Stimulated activated CD4-positive, alpha-beta T cell treated with anti-CD3 and anti-CD28 coated beads, Interleukin-4, amount 100 ng/mL, for 24 hours (primary cell): ENCODE measurements at regions not wholly inside any gene's neighbourhood (a gene's known extent, or its start where the extent isn't known, plus 50 kb on each side); places are given as distances from the start of the nearest gene placed in this dataset.
"Not testable (repeated sequence)": the region's sequence is repeated elsewhere in the genome, so short reads cannot be mapped to it uniquely, and the experiment has no call there.

ENCODE experiments used
- DNase-seq: peaks from one replicate; pipeline ENCODE4 v3.0.0-alpha.2; 2020

- DNase-seq = no peak
Measured at GRCh38 chr21:33993286-33994231, 78.0 kb upstream of the ATP5PO start.

- not testable (repeated sequence) for DNase-seq
Measured at GRCh38 chr21:33992412-33992811, 76.8 kb upstream of the ATP5PO start.

- no peak for DNase-seq
Measured at GRCh38 chr21:33991133-33991532, 75.5 kb upstream of the ATP5PO start.

DNA sequence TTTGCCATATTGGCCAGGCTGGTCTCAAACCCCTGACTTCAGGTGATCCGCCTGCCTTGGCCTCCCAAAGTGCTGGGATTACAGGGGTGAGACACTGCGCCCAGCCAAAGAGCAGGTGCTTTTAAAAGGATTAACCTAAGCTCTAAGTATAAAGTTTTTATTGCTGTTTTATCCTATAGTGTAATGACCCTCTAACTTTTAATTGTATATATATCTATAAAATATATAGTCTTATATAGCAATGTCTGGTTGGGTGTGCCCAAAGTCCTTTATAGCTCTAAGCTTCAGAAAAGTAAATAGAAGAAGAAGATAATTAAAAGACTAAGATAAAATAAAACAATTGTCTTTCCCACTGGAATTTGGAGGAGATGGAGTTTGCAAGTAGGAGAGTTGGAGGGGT, 73.8 kb upstream of the ATP5PO start:
- no peak for DNase-seq

GRCh38 chr21:33988237-33989017, 72.8 kb upstream of the ATP5PO start:
- no peak for DNase-seq

DNA sequence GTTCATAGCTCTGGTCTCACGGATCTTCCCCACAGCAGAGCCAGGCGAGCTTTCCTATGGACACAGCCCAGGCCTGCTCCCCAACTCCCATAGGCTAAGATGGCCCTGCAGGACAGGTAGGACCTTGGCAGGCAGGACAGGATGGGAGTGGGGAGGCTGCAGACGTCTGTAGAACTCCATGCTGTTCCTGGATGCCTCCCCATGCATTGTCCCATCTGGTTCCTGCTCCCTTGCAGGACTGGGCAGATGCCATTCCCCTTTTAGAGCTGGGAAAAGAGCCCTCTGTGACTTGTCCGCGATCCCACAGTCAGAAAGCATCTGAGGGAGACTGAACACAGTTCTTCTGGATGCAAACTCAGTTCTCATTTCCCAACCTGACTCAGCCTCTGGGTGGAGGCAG, 71.9 kb upstream of the ATP5PO start:
- no peak for DNase-seq

- no peak for DNase-seq
Measured at GRCh38 chr21:33985117-33986050, 69.8 kb upstream of the ATP5PO start.

- DNase-seq = no peak
Measured at GRCh38 chr21:33984021-33984481, 68.4 kb upstream of the ATP5PO start.

DNA sequence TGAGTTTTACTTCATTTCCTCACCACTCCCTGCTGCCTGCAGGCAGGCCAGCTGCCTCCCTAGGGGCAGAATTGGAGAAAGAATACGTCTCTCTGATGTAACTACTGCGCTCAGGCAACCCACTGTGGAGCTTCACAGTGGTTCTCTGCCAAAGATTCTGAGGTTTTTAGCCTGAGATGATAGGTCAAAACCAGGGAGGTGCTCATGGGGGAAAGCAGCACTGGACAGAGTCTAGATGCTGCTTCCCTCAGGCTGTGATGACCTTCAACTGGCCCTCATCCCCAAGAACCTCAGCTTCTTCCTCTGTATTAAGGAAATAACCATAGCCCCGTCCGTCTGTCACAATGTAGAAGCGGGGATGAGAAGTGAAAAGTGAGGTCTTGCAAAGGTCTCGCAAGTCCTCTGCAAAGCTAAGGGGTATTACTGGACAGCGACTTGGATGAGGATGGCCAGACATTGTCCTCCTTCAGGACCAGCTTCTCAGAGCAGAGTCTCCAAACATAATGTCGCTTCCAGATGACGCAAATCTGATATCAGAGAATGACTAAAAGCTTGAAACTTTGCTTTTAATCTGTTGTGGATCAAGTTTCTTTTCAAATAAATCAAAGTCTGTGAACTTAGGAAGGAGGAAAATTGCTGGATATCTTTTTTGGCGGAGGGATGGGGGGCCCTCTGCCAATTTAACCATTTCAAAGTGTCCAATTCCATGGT, 65.9 kb upstream of the ATP5PO start:
- DNase-seq = no peak

DNA sequence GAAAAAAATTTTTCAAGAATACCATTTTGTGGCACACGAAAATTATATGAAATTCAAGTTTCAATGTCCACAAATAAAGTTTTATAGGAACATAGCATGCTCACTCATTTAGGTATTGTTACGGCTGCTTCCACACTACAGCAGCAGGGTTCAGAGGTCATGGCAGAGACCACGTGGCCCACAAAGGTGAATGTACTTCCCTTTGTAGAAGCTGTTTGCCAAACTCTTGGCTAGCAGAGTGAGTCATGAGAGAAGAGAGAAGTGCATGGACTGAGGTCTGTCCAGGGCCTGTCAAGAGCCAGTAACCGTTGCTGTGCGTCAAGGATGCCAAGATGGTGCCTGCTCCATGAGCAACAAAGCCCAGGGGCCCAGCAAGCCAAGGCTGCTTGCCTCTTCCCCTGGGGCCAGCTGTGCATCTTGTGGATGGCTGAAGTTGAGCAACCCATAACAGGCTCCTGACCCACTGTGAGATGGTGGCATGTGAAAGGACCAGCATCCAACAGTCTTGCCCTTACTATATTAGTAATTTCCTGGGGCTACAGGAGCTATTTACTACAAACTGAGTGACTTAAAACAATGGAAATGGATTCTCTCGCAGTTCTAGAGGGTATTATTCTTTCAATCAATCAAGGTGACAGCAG, 64.8 kb upstream of the ATP5PO start:
- DNase-seq = no peak

GRCh38 chr21:33978585-33978984, 63.0 kb upstream of the ATP5PO start:
- DNase-seq = no peak

- DNase-seq = no peak
Measured at GRCh38 chr21:33977721-33978369, 62.2 kb upstream of the ATP5PO start.

- peak; percentile 34 for DNase-seq
Measured at GRCh38 chr21:33977017-33977720, 61.6 kb upstream of the ATP5PO start.

DNA sequence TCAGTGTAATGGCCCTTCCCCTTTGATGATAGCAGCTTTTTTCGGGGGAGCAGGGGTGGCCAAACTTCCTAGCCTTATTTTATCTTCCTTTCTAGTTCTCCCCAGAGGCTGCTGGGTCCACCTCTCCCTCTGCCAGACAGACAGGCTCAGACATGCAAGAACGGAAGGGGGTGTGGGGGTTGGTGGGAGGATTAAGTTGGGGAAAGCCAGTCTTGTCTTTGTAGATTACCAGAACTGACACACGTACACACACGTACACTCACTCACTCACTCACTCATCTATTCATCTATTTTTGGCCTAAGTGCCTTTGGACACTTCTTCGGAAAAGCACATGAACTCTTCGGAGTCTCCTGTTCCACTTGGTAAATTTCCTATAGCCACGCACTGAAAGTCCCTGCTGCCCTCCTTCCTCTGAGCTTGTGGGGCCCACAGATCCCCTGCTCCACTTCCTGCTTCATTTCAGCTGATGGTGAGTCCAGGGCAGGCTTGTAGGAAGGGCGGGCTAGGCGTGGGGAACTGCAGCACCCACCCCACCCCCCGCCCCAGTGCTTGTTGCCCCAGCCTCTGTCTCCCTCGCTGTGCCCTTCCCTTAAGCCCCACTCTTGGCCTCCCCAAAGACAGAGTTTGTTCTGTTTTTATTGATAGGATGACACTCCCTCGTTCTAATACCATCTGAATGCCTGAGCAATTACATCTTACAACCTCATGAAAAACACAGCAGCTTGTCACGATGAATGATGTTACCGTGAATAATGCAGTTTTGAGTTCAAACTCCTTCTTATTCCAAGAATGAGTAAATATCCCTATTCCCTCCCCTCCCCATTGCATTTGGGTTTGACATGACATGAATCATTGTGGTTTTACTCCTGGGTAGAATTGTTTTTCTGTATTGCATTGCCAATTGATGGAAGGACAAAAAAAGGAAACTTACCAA, 60.7 kb upstream of the ATP5PO start:
- DNase-seq = peak; percentile 65

GRCh38 chr21:33975548-33976081, 60.0 kb upstream of the ATP5PO start:
- peak; percentile 75 for DNase-seq

GRCh38 chr21:33974513-33975468, 59.2 kb upstream of the ATP5PO start:
- DNase-seq = no peak

- no peak for DNase-seq
Measured at GRCh38 chr21:33973268-33973667, 57.7 kb upstream of the ATP5PO start.

GRCh38 chr21:33972539-33972938, 56.9 kb upstream of the ATP5PO start:
- no peak for DNase-seq
